HG03460 (cell line): ENCODE measurements at regions not wholly inside any gene's neighbourhood (a gene's known extent, or its start where the extent isn't known, plus 50 kb on each side); places are given as distances from the start of the nearest gene placed in this dataset.

Experiments used
- ATAC-seq: cut with Tn5 transposase; IDR thresholded peaks from one replicate; pipeline ENCODE4 v1.9.1; 2021; ENCODE audit not compliant: unreplicated experiment

- no peak for ATAC-seq
These were observed 130.3 kb upstream of the MAGI3 start for GRCh38 chr1:113259988-113260387.

DNA sequence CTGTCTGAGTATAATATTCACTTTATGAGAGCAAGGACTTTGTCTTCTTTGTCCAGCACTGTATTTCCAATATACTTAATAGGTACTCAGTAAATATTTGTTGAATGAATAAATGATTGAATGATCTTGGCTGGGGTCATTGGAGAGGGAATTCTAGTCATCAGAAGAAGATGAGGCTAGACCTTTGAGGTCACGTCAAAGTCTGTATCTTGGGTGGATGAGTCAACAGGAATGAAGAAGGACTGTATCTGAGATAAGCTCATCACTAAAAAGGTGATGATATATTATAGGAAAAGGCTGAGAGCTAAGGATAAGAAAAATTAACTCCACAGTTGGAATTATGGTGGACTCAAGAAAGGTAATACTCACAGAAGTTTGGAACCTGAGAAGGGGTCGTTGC lies 125.1 kb upstream of the MAGI3 start:
- ATAC-seq, result no peak

GRCh38 chr1:113266788-113267187 lies 123.5 kb upstream of the MAGI3 start:
- no peak for ATAC-seq

DNA sequence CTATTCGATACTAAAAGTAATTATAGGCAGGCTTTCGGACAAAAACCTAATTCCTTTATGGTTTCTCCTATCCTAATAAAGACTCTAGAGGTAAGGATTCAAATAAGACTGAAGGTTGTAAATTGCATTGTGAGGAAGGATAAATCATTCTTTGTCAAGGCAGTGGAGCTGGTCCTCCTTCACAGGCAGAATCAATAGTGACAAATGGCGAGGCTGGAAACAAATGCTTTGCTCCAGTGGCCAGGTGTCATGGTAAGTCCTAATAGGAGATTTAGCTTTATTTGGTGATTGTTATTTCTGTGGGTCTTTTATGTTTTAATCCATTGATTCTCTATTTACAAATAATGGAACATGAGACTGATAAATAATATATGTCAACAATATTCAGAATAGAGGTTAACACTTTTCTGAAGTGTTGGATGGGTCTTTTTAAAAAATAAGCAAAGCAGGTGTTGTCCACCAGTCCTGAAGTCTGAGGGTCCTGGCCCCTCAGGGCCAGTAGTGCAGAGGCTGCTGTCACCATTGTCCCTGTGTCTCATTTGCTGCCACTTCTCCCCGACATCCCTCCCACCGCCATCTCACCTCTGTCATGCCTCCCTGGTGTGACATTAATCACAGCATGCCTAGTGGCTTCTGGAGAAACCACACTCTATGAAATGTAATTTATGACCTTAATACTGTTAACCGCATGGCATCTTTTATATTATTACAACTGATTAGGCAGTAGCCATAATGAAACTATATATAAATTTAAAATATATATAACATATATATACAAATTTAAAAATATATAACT lies 120.9 kb upstream of the MAGI3 start:
- ATAC-seq, result no peak

- ATAC-seq, result no peak
These were observed 119.3 kb upstream of the MAGI3 start for GRCh38 chr1:113271039-113271438.

DNA sequence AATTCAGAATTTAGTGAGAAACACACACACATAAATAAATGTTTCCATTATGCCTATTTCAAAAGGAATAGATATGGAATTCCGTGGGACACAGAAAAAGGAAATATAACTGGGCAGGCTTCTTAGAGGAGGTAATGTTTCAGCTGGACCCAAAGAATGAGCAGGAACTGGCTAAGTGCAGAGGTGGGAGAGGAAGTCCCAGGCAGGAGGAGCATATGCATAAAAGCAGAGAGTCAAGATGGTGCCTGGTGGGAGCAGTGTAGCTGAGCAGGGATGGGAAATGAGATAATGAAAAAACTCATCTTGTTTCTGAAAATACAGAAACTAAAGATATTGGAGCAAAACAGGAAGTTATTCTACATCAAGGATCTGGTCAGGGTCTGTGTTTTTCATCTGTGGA lies 115.2 kb upstream of the MAGI3 start:
- no peak for ATAC-seq

DNA sequence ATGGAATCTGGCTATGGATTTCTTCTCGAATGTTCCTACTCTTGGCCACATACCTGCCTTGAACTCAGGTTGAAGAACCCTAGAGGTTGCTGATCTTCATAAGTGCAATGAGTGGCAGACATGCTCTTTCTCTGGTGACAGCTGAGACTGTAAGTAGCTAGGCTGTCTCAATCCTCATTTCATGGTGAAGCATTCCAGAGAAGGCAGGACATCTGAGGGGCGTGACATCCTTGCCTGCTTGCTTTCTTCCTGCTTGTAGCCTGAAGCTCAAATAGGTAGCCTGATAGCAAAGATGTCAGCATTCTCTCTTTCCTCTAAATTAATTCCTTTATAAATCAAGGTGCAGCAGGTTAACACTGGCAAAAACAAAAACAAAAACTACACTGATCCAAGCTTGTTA lies 114.6 kb upstream of the MAGI3 start:
- no peak for ATAC-seq

DNA sequence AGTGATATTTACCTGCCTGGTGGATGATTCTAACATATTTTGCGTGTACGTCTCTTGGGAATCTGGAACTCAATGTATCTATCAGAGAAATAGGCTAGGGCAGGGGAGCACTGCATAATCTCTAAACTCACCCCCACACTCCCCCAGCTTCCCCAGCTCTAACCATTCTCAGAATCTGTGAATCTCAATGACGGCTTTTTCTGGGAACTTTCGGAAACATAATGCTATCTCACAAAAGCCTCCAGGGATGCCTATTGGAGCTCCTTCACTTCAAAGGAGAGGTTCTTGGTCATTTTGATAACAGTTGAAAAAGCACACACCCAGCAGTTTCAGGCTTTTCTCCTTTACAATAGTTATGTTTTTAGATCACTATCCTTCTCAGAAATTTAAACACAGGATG lies 113.8 kb upstream of the MAGI3 start:
- ATAC-seq, result no peak

DNA sequence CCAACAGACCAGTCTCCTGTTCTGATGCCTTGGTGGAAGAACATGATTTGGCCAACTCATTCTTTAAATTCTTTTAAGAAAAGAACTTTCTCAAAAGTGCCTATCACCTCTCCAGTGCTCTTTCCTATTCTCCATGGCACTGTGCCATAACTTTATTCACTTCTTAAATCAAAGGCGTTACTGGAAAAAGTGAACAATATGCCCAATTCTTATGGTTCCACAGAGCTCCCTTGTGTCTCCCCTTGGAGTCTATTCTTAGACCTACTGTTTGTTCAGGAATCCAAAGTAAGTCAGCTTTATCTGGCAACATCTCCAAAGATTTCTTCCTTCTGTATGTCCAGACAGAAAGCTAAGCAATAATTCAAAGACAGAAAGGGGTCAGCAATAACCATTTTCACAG lies 111.9 kb upstream of the MAGI3 start:
- no peak for ATAC-seq

DNA sequence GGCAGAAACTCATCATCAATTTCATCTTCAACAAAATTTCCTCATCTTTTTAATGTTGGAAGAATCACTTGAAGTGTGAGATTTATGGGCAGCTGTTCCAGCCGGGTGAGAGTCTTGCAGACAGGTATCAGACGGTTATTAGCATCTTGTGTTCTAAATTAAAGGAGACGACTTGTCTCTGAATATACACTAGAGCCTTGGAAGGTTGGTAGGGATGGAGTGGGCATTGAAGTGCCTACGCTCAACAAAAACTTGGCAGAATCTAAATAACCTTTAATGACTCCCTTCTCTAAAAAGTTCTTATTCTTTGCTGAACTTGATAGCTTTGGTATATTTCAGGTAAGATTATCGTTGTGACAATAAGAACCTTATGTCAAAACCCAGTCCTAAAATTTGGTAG lies 111.5 kb upstream of the MAGI3 start:
- ATAC-seq, result no peak

DNA sequence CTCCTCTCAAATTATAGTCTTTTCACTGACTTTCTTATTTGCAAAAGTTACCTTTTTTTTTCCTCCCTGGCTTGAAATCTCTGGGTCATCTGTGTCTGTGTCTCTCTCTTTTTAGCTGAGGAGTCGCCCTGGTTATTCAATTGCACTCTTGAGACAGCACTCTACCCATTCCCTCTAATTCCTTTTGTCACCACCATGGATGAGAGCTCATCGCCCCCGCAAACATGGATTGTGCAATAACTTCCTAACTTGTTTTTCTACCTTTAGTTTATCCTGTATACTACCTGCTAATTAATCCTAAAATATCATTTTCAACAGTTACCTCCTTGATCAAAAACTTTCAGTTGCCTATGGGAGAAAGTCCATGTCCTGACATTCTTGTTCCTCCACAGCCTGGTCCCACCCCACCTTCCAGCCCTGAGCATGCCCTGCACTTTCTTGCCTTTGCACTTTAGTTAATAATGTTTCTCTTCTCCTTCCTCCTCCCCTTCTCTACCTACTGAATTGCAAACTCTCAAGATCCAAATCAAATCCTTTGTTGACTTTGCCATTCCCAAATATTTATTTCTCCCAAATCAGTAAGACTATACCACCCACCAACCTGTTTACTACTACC lies 110.4 kb upstream of the MAGI3 start:
- ATAC-seq, result no peak

DNA sequence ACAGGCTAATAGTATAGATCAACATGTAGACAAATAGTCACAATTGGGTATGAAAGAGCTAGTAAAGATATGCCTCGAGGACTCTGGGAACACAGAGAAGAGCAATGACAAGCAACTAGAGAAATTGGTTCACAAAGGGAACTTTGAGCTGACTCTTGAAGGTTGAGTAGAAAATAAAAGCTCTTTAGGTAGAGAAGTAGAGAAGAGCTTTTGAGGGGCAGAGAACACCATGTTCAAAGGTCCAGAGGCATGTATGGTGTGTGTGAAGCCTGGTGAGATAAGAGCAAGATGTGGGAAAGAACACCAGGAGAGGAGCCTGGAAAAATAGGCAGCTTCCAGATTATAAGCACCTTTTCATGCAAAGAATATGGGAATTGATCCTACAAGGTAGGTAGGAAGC lies 109.7 kb upstream of the MAGI3 start:
- ATAC-seq, result no peak

DNA sequence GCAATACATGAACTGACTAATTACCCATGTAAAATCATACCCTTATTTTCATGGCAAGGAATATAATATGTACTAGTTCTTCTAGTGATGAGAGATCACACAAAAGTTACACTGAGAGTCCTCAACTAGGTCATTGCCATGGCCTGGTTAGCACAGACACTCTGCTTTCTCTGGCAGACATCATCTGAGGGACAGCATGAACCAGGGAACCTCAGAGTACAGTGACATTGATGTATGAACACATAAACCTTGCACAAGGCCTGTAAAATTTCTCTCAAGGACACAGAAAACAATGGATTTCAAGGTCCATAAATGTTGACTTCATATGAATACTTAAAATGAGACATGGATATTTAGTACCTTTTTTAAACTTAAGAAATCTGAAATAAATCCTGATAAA lies 108.8 kb upstream of the MAGI3 start:
- no peak for ATAC-seq

DNA sequence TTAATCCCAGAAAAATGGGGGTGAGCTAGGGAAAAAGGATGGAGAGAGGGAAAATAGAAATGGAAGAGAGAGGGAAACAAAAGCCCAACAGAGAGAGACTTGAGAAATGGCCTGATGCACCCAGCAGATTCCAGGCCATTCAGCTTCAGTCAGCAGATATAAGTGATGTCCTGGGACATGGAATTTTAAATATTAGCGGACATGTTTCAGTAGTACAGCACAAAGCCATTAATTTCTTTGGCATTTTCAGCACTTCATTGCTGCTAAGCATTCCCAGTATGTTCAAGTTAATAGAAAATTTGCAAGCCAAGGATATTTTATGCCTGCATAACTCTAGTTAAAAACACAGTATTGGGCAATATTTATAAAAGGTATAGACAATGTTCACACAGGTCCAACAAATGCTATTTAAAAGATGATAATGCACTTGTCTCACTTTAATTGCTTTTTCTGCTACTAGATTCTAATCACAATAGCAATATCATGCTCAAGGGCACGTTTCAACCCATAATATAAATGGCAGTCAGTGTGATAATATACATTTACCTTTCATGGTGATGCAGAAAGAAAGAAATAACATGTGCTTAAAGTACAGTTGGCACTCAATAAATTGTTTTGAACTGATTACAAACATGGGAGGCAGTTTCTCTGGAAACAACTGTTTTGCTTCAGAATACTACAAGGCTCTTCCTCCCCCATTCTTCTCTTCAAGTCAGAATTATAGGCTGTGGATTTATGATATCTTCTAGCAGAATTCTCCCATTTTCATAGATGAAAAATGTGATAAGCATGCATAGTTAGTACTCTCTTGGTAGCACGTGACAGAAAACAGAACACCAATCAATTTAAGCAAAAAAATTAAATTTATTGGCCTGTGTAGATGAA lies 108.1 kb upstream of the MAGI3 start:
- no peak for ATAC-seq

DNA sequence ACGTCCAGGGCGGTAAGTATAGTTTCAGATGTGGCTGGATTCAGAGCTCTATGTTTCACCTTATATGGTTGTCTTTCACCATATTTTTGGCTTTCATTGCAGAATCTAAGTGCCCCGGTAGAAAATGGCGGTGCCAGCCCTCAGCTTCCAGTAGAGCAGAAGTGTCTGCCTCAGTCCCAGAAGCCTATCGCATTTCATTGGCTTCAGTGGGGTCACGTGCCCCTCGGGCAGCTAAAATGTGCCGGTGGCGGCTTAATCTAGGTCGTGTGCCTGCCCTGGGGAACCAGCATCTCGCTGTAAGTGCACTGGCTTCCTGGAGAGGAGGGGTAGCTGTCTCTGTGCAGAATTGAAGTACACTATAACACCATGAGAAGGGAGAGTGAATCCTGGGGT lies 107.4 kb upstream of the MAGI3 start:
- ATAC-seq, result no peak

DNA sequence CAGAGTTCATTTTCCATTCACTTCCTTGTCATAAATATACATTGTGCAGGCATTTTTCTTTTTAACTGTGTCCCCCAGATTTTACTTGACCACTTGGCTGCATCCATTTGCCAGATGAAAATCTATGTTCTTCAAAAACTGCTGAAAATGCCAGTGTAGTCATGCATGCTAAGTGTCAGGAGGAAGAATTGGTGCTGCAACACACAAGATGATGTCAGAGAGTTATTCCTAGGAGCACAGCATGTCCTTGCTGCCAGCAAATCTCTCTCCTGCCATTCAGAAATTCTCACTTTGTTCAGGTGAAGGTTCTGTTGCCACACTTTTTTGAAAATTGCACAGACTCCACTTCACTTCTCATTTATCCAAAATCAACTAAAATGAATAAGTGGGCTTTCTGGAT lies 106.4 kb upstream of the MAGI3 start:
- no peak for ATAC-seq

DNA sequence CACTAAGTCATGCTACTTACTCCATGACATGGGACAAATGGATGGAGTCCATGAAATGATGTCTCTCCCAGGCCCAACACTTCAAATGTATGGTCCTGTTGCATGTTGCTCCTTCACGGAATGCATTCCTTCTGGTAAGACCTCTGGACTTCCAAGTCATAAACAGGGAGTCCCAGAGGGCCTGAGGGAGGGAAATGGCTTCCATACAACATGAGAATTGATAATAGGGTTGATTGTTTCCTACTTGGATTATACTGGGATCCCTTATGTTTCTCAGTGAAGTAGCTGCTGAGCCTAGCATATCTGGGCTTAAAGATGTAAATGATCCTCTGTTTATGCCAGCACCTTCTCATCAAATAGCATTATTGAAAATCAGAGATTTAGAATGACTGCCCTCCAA lies 104.2 kb upstream of the MAGI3 start:
- ATAC-seq, result no peak

- no peak for ATAC-seq
These were observed 98.3 kb upstream of the MAGI3 start for GRCh38 chr1:113291777-113292602.

DNA sequence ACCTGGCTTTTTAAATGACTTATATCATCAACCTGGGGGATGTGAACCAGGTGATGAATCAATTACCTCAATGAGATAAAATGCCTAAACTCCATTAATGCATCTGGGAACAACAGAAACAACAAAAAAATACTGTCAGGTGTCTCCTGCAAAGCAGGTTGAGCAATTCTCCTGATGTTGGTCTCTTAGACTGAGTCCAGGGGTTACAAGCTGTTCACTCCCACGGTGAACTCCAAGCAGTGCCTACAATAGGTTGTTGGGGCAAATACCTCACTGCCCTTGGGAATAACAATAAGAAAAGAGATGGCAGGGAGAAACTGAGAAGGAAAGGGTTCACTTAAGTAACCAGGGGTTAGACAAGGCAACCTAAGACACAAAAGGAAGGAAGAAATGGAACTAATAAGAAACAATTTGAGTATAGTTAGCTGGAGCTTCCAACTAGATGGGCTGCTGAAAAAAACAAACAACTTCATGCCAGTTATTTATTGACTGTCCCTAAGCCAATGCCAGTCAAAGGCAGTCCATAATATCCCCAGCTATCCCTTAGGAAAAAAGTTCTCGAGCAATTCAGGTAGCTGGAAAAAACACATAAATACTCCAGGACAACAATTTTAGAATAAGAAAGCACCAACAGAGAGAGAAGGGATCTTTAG lies 97.6 kb upstream of the MAGI3 start:
- no peak for ATAC-seq

DNA sequence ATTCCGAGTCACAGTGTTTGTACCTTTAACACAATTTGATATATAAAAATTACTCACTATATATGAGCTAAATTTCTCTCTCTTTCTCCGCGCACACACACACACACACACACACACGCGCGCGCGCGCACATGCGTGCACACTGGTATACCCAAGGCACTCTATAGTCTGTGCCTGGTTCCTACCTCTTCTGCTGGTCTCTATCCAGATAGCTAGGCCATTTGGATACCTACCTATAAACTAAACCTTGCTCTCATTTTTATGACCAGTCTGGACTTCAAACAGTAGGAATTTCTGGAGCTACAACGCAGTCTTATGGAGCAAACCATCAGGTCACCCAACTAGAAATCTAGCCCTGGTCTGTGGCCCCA lies 97.1 kb upstream of the MAGI3 start:
- ATAC-seq, result no peak

DNA sequence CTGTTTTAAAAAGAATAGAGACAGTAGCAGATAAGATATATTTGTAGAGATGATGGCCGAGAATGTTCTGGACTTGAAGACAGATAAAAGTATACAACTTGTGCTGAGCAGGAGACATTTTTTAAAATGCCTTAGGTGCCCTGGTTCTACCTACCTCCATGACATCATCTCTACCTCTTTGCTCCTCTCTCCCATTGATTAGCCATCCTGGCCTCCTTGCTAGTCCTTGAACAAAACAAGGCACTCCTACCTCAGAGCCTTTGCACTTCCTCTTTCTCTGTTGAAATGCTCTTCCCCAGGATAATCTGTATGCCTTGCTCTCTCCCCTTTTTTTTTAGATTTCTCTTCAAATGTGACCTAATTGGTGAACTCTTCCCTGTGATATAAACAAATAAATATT lies 92.6 kb upstream of the MAGI3 start:
- ATAC-seq, result no peak
